CD4-positive, alpha-beta T cell treated with Interleukin-2 at 100 ng/mL for 4 hours (primary cell): ENCODE measurements at regions not wholly inside any gene's neighbourhood (a gene's known extent, or its start where the extent isn't known, plus 50 kb on each side); places are given as distances from the start of the nearest gene placed in this dataset.
"Not testable (repeated sequence)": the region's sequence is repeated elsewhere in the genome, so short reads cannot be mapped to it uniquely, and the experiment has no call there.

Experiments
- DNase-seq: peaks from one replicate; pipeline ENCODE4 v3.0.0-alpha.2; 2020; ENCODE audit warnings: low spot score

GRCh38 chr17:20944014-20944865 lies 98.6 kb downstream of the USP22 start:
- no peak for DNase-seq

- not testable (repeated sequence) for DNase-seq
Measured at GRCh38 chr17:20947708-20948107, 95.1 kb downstream of the USP22 start.

GRCh38 chr17:20948984-20949777 lies 93.6 kb downstream of the USP22 start:
- no peak for DNase-seq
